Gastrocnemius medialis (tissue), 4 donors: ENCODE measurements at regions not wholly inside any gene's neighbourhood (a gene's known extent, or its start where the extent isn't known, plus 50 kb on each side); places are given as distances from the start of the nearest gene placed in this dataset.
"Not testable (repeated sequence)": the region's sequence is repeated elsewhere in the genome, so short reads cannot be mapped to it uniquely, and the experiment has no call there.

Experiments
- ATAC-seq, 2 donors: fragments of 150-250 bp; one replicate each; pipeline ENCODE4 v1.9.1; 2016
- DNase-seq, 2 donors: peaks; one replicate each; pipeline ENCODE4 v3.0.0-alpha.2; 2019
- H3K27ac ChIP-seq, 4 donors: fragments of 200-600 bp; sonication (generic); 1 replicate in 1 of 4; 2 replicates in 3 of 4; pipeline ENCODE4 v1.5.1; 2016 to 2018; ENCODE audit warnings: mild to moderate bottlenecking in 2 of 4, moderate library complexity in 1 of 4
- H3K27me3 ChIP-seq, 3 donors: fragments of 200-600 bp; sonication (generic) in 2 of 3; 1 replicate in 1 of 3; 2 replicates in 2 of 3; pipeline versions ENCODE4 v1.5.1 to v1.6.0; 2016 to 2019; ENCODE audit warnings: mild to moderate bottlenecking in 1 of 3, moderate library complexity in 1 of 3
- H3K36me3 ChIP-seq, 2 donors: fragments of 200-600 bp; sonication (generic) in 1 of 2; one replicate each; pipeline ENCODE4 v1.5.1; 2017 to 2018
- H3K4me1 ChIP-seq, 2 donors: fragments of 200-600 bp; sonication (generic) in 1 of 2; one replicate each; pipeline ENCODE4 v1.5.1; 2016 to 2017; ENCODE audit warnings: mild to moderate bottlenecking in 2 of 2
- H3K4me3 ChIP-seq, 4 donors: fragments of 200-600 bp; sonication (generic) in 3 of 4; 1 replicate in 1 of 4; 2 replicates in 3 of 4; pipeline ENCODE4 v1.5.1; 2016 to 2019; ENCODE audit warnings: mild to moderate bottlenecking in 2 of 4
- H3K9me3 ChIP-seq, 3 donors: fragments of 200-600 bp; sonication (generic) in 2 of 3; 1 replicate in 1 of 3; 2 replicates in 2 of 3; pipeline ENCODE4 v1.5.1; 2016 to 2019
- CTCF ChIP-seq, 5 experiments: fragments of 450-650 bp in 3 of 5; fragments of 200-600 bp in 2 of 5; sonication (generic) in 2 of 5; IDR thresholded peaks in 4 of 5; conservative IDR thresholded peaks in 1 of 5; 1 replicate in 4 of 5; 2 replicates in 1 of 5; pipeline ENCODE4 v1.5.1; 2016 to 2019; ENCODE audit warnings: antibody characterized with exemption in 5 of 5, mild to moderate bottlenecking in 3 of 5, moderate library complexity in 3 of 5
- POLR2A ChIP-seq, 2 donors: fragments of 450-650 bp; IDR thresholded peaks; one replicate each; pipeline ENCODE4 v1.6.1; 2017; ENCODE audit warnings: antibody characterized with exemption in 2 of 2, mild to moderate bottlenecking in 2 of 2, moderate library complexity in 2 of 2
- in situ Hi-C, 4 donors: fragments of 200-750 bp; cut with MboI; loops; one replicate each; pipeline versions ENCODE4 v1.15.0 to v1.8.0; 2017; ENCODE audit warnings: low sequenced_read_pairs in 4 of 4
- intact Hi-C: fragments of 100-400 bp; cut with DNase I; formaldehyde crosslinking; loops from one replicate; pipeline ENCODE4 v1.15.1; 2023; ENCODE audit warnings: low total_unique reads

GRCh38 chr3:33942483-33943150 lies 144.2 kb downstream of the PDCD6IP start:
- DNase-seq (no peak), ATAC-seq (no peak)
- Histone ChIP-seq H3K27ac (no peak overlapping the region), H3K27me3 (no peaks in the 10 kb centered on the region), H3K4me3 (no peak overlapping the region), H3K36me3 (no peaks in the 10 kb centered on the region), H3K9me3 (no peaks in the 10 kb centered on the region), H3K4me1 (no peaks in the 10 kb centered on the region)
- intact Hi-C loops = no loop called here
- TF ChIP-seq CTCF (IDR thresholded peaks at IDR 0.05 in 4 of 5, conservative IDR thresholded peaks at IDR 0.05 in 1 of 5) (no peak), POLR2A (IDR thresholded peaks at IDR 0.05) (no peak)
- in situ Hi-C loops = no loop called here

- DNase-seq (no peak), ATAC-seq (no peak)
- in situ Hi-C loops (no loop called here), intact Hi-C loops (no loop called here)
- Histone ChIP-seq H3K27ac (no peak overlapping the region), H3K4me3 (no peak overlapping the region), H3K27me3 (no peaks in the 10 kb centered on the region), H3K4me1 (no peaks in the 10 kb centered on the region), H3K36me3 (no peaks in the 10 kb centered on the region), H3K9me3 (no peaks in the 10 kb centered on the region)
- TF ChIP-seq CTCF (IDR thresholded peaks at IDR 0.05 in 4 of 5, conservative IDR thresholded peaks at IDR 0.05 in 1 of 5) = no peak
Observed at GRCh38 chr3:33943277-33943676, 144.8 kb downstream of the PDCD6IP start.

- DNase-seq, H3K27ac ChIP-seq, H3K4me1 ChIP-seq, in situ Hi-C loops, ATAC-seq, H3K27me3 ChIP-seq, H3K4me3 ChIP-seq, intact Hi-C loops, H3K36me3 ChIP-seq, H3K9me3 ChIP-seq: not testable (repeated sequence)
Observed at GRCh38 chr3:33946612-33947011, 148.2 kb downstream of the PDCD6IP start.

GRCh38 chr3:33947272-33948195 lies 149.1 kb downstream of the PDCD6IP start:
- intact Hi-C loops (no loop called here), in situ Hi-C loops (no loop called here)
- TF ChIP-seq CTCF (IDR thresholded peaks at IDR 0.05 in 4 of 5, conservative IDR thresholded peaks at IDR 0.05 in 1 of 5) (no peak), POLR2A (IDR thresholded peaks at IDR 0.05) (no peak)
- no peaks in the 10 kb centered on the region for H3K9me3 ChIP-seq
- no peak for ATAC-seq
- H3K4me1 ChIP-seq = no peaks in the 10 kb centered on the region
- no peaks in the 10 kb centered on the region for H3K27me3 ChIP-seq
- no peak overlapping the region for H3K4me3 ChIP-seq
- no peaks in the 10 kb centered on the region for H3K36me3 ChIP-seq
- DNase-seq = no peak
- H3K27ac ChIP-seq = no peak overlapping the region

- TF ChIP-seq CTCF (IDR thresholded peaks at IDR 0.05 in 4 of 5, conservative IDR thresholded peaks at IDR 0.05 in 1 of 5) (no peak), POLR2A (IDR thresholded peaks at IDR 0.05) (no peak)
- DNase-seq (no peak), ATAC-seq (no peak)
- in situ Hi-C loops (no loop called here), intact Hi-C loops (no loop called here)
- Histone ChIP-seq H3K36me3 (no peaks in the 10 kb centered on the region), H3K4me3 (no peak overlapping the region), H3K27me3 (no peaks in the 10 kb centered on the region), H3K9me3 (no peaks in the 10 kb centered on the region), H3K4me1 (no peaks in the 10 kb centered on the region), H3K27ac (no peak overlapping the region)
Observed at GRCh38 chr3:33949074-33949473, 150.6 kb downstream of the PDCD6IP start.
